NOMO-1 treated with DMSO at 0.1 percent for 48 hours (cell line): ENCODE measurements at regions not wholly inside any gene's neighbourhood (a gene's known extent, or its start where the extent isn't known, plus 50 kb on each side); places are given as distances from the start of the nearest gene placed in this dataset.

Experiments
- DNase-seq: peaks from one replicate; lab custom pipeline; 2025; ENCODE audit not compliant: unreplicated experiment; lab: John Stamatoyannopoulos, UW

DNA sequence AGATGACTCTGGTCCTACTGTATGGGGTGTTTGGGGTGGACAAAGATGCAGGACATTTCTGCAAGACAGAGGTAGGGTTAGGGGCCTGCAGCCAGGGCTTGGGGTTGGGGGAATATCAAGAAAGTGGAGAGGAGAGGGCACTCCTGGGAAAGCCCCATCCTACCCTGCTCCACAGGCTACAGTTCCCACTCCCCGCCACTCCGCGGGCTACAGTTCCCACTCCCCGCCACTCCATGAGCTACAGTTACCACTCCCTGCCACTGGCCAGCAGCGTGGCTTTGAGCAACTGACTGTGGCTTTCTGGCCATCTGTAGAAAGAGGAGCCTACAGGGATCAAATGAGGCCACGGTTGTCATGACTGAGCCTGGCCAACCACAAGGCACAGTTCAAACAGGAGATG is 93.8 kb upstream of the GRIK3 start:
- no peak for DNase-seq

DNA sequence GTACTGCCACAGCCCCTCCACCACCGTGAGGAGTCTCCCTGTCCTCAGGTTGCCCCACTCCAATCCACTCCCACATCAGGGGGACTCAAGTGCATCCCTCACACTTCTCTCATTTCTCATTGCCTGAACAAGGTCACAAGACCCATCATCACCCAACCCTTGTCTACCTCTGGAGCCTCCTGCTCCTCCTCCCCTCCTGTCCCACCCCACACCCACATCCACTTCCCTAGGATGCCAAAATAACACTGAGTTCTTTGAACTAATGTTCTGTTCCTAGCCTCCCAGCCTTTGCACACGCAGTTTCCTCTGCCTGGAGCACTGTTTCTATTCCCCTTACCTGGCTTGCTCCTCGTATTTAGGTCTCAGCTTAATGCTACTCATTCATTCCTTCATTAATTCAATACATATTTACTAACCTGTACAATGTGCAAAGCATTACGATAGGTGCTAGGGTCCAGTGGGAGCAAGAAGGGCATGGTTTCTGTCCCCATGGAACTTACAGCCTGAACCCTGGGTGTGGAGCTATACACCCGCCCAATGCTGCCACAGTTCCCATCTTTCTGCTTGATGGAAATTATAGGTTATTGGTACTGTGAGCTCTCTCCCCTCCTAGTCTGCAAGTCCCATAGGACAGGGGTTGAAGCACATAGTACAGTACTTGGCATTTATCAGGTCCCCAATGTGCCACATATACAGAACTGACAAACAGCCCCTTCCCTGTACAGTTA is 96.1 kb upstream of the GRIK3 start:
- DNase-seq, result no peak

DNA sequence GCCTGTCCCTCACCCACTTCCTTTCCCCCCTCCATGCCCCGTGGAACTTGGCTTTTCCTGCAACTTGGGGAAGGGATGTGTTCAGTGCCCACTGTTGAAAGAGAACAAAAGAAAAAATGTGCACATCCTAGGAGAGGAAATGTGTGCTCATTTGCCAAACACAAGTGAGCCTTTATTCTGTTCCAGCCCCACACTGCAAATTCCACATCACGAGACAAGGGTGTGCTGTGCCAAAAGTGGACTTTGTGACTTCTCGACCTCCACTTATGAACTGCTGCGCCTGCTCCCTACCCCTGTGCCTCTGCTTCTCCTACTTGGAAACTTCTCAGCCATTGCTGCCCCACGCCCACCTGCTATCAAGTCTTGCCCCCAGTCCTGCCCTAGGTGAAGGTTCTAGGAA is 97.0 kb upstream of the GRIK3 start:
- DNase-seq, result no peak

DNA sequence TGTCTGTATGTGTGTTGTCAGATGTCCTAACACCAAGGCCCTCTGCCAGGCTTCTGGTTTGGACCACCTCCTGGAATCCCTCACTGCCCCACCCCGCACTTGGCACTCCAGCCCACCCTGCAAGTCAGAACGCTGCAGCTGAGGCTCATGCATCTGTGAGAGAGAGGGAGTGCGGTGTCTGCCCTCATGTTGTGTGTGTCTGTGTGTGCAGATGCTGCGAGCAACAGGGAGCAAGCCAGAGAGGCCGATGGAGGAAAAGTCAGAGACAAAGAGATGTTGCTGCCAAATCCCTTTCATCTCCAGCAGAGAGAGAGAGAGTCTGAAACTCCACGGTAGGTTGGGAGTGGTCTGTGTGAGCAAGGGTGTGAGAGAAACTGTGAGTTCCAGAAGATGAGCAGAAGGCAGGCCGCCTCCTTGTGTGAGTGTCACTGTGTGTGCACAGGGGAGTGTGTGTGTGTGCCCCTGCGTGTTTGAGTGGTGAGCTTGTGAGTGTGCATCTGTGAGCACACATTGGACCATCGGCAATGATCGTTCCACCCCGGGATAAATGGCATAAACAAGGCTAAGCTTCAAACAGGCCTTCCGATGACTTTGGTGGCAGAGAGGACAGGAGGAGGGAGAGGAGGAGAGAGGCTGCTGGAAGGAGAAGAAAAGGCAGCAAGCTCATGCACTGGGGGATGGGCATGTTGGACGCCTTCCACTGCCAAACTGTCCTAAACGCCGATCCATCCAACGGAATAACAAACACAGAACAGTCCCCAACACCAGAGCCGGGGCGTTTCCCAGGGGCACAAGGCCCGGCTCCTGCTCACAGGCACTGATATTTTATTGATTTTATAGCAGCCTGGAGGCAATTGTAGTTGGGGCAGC is 99.2 kb upstream of the GRIK3 start:
- DNase-seq, result no peak

DNA sequence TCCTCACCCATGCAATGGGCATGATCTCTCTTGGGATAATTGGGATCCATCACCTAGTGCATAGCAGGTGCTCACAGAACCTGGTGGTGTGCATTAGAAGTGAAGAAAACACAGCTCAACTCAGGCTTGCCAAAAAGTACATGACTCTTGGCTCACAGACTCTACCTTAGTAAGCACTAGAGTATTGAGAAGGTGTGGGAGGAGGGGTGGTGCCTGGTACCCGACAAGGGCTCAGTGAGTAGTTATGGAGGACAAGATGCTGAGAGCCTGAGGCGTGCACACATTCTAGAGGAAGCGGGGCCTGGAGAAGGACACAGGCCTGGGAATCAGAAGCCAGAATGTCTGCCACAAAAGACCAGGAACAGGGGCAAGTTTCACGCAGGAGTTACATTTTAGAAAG is 100.3 kb upstream of the GRIK3 start:
- DNase-seq, result no peak

DNA sequence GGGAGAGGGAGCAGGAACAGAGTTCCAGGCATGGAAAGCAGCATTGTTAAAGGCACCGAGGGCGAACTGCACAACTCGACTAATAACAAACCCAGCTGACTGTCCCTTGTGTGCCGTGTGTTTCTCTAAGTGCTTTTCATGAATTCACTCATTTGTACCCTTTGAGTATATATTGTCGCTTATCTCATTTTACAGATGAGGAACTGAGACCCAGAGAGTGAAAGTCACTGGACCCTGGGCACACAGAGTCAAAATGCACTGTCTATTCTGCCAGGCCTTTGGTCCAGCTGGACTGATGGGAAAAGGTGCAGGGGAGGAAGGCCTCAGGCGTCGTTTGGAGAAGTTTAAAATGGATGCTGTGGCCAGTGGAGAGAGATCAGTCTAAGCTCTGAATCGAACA is 100.7 kb upstream of the GRIK3 start:
- no peak for DNase-seq

DNA sequence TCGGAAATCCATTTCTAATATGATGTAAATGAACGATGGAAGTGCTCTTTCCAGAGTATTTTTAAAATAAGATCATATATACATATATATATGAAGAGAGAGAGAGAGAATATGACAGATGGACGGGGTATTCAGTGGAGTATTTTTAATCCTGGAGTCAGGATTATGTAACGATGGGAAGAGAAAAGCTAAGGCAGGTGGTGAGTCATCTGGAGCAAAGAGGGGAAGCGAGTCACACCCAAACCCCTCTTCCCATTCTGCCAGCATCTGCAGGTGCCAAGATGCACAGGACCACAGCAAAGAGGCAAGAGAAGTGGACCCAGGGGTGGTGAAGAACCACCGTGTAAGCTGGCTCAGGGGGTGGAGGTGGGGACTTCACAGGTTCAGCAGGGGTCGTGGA is 102.7 kb upstream of the GRIK3 start:
- DNase-seq, result no peak

DNA sequence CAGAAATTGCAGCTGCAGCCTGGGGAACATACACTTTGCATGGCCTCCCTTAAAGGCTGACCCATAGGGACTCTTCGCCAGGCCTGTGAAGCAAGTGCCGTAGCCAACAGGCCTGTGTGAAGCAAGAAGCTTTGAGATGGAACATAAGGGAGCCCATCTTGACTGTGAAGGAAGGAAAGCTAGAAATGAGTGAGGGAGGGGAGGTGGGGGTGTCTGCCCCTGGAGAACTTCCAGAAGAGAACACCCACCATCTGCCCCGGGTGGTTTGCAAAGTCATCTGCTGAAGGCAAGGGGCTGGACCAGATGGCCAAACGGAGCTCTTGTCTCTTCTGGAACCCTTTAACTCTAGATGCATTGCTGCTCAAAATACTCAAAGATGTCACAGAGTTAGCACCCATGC is 103.3 kb upstream of the GRIK3 start:
- no peak for DNase-seq

DNA sequence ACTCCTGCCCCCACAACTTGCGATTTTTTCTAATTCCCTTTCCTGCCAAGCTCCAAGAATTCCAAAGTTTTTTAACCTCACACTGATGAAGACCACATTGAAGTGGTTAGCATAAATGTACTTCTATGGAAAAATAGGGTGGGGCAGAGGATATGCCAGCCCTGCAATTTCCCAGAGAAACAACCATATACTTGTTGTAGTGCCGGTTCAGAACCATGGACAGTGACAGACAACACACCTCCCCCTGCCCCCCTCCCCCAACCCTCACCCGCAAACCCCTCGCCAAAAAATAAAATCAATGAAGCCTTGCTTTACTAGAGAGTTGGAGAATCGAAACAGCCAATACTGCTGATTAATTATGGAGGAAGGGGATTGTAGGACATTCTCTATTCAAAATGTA is 109.5 kb upstream of the GRIK3 start:
- no peak for DNase-seq

DNA sequence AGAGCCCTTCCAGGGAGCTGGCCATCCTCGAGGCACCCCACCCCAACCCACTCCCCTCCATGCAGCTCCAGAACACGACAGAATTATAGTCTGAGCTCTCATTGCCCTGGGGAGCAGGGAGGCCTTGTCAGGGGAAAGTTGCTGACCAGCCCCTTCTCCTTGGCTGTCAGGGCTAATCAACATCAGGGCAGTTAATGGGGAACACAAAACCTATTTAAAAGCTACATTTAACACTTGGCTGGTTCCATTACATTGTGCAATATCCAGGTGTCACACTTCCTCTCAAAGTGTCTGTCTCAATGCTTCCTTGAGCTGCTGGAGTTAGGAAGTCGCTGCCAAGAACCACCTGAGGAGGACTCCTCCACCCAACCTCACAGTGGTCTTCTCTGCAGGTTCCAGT is 111.8 kb upstream of the GRIK3 start:
- DNase-seq, result no peak

DNA sequence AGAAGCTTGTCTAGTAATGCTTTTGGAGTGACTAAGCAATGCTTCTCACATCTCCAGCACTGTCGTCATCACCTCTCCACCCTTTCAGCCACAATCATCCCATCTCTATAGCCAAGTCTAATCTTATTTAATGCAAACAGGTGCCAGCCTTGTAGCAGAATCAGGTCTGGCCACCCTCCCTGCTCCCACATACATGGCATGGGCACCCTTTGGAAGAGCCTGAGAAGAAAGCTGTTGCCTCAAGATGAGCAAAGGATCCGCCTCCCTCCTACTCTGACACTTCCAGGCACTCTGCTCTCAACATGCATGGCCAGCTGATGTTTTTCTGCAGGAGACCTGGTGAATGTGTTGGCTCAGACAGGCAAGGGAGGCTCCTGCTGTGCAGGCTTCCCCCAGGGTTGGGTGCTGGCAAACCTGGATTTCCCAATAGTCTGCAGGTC is 113.1 kb upstream of the GRIK3 start:
- DNase-seq, result no peak

DNA sequence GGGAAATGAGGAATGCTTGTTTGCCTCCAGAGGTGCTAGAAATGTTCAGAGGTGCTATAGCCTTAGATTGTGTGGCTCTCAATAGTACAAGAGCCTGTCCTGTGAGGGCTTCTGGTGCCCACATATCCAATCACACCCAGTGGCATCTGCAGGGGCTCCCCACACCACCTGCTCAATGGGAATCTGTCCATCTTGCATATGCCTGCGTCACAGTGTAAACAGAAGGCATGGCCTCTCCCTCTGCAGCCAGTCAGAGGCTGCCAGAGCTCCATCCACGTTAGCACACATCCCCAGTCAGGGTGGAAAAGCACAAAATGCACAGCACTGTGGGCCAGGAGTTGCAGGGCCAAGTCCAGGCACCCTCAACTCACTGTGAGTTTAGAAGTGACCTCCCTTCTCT is 113.6 kb upstream of the GRIK3 start:
- DNase-seq, result no peak

DNA sequence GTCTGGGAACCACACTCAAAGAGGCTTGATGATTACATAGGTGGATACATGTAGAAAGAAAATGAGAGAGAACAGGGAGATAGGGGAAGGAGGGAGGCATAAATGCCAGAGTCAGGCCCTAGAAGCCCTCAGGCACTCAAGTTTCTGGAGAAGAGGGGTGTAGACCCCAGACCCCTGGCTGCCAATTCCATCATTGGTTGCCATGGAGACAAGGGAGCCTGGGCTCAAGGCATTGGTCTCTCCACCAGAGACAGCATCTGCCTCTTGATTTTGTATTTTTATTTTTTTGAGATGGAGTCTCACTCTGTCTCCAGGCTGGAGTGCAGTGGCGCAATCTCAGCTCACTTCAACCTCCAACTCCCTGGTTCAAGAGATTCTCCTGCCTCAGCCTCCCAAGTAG is 114.3 kb upstream of the GRIK3 start:
- no peak for DNase-seq

DNA sequence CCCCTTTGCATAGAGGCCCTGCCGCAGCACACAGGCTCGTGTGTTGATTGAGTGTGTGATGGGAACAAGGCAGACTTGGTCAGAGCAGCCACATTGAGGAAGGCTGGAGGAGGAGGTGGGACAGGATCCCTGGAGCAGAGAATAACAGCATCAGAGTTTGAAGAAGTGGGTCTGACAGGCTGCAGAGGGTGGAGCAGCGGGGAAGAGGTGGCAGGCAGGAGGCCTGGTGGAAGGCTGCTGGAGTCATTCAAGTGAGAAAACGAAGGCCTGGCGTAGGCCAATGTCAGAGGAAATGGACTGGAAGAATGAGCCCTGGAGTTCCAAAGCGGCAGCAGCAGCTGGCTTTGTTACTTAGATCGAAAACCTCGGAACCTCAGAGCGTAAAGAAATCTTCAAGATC is 115.0 kb upstream of the GRIK3 start:
- DNase-seq, result no peak

DNA sequence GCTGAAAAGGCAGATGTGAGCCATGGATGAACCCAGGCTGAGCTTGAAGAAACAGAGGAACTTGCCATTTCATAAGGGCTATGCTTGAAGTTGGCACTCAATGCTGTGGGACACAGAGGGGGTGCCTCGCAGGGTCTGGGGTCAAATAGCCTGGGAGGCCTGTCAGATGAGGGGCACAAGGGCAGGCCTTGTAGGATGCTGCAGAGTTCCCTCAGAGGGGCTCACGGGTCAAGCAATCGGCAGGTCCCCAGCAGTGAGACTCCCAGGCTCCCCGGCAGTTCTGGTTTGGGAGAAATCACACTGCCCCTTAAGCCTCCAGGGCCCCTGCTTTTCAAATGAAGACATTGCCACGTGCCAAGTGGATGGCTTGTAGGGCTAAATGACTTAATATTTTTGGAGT is 116.7 kb upstream of the GRIK3 start:
- DNase-seq, result no peak

DNA sequence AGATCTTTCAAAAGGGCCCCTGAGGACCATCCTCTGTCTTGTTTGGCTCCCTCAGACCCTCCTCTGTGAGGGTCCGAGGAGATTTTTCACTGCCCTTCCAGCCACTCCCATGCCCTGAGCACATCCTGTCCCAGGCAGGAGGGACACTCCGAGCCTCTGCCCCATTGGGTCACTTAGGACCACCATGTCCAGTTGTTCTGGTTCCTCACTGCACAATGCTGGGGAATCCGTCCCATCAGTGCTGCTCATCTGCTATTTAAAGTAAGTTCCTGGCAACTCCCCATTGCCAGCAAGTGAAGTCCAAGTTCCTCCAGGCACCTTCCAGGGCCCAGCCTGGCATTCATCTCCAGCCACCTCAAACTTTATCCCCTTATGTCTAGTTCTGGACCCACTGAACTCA is 117.5 kb upstream of the GRIK3 start:
- no peak for DNase-seq

DNA sequence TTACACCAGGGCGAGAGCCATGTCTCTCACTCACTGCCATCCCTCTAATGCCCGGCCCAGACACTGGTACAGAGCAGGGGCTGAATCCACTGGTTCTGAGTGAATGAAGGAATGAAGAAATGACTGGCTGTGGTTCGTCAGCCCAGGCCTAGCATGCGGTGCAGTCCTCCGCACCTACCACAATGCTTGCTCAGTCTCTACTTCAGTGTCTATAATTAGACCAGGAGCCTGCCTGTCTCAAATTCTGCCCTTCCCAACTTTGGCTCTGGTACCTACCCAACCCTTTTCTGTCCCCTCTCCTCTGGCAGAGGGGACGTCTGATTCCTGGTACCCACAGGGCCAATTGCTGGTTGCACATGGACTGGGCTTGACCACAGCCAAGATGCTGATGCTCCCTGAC is 118.2 kb upstream of the GRIK3 start:
- no peak for DNase-seq

DNA sequence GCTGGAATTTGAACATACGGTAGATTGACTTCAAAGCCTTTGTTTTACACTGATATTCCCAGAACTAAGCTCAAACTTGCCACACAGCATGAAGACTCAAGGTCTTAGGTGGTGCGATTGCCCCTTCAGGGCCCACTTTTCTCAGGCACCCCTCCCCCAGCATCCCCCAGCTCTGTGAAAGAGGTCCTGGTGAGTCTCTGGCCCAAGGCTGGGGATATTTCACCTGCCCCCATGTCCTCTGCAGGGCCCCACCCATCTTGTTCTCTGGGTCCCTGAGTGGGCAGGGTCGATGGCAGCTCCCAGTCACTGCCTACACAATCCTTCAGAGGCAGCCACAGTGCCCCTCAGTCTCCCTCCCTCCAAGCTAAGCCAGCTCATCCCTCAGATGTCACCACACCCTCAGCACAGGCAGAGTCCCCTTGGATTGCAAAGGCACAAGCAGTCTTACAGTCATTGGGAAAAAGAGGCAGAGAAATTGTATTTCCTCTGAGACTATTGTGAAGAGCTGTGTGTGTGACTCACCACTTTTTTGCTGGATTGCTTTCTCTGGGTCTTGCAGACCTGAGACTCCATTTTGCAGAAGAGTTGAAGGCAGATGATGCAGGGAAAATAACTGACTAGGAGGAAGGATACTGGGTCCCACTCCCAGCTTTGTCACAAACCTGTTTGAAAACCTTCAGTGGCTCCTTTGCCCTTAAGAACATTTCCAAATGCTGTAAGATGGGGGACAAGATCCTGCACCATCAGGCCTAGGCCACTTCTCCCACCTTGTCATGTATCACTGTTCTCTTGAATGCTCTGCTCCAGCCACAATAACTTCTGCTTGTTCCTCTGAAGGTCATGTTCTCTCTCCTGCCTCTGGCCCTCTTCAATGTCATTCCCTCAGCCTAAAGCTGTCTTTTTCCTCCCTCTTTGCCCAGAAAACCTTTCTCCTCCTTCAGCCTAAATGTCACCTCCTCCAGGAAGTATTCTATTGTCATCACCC is 119.1 kb upstream of the GRIK3 start:
- DNase-seq, result no peak

DNA sequence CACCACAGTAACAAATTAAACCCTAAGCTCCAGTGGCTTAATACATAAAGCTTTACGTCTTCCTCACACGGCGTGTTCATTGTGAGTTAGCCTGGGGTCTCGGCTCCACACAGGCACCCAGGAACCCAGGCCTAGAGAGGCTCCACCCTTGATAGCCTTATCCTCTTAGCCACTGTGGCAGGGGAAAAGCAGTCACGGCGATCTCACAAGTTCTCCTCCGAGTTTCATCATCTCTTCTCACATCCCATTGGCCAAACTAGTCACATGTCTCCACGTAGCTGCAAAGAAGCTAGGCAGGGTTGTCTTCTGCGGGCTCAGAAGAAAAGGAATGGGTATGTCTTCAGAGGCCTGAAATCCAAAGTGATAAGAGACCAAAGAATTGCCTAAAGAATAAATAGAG is 122.3 kb upstream of the GRIK3 start:
- DNase-seq, result no peak

DNA sequence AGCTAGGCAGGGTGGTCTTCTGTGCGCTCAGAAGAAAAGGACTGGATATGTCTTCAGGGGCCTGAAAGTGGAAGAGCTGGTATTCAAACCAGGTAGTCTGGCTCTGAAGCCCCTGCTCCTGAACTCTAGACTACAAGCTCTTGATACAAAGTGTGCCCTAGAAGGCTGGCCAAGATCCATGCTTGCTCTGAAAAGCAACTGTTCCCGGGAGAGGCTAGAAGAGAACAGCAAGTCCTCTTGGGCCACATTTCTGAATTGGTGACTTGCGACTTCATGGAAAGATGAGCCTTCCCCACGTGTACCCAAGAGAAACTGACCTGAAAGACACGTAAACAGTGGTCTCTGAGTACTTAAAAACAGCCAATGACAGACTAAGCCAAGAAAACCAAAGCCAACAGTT is 123.3 kb upstream of the GRIK3 start:
- no peak for DNase-seq

DNA sequence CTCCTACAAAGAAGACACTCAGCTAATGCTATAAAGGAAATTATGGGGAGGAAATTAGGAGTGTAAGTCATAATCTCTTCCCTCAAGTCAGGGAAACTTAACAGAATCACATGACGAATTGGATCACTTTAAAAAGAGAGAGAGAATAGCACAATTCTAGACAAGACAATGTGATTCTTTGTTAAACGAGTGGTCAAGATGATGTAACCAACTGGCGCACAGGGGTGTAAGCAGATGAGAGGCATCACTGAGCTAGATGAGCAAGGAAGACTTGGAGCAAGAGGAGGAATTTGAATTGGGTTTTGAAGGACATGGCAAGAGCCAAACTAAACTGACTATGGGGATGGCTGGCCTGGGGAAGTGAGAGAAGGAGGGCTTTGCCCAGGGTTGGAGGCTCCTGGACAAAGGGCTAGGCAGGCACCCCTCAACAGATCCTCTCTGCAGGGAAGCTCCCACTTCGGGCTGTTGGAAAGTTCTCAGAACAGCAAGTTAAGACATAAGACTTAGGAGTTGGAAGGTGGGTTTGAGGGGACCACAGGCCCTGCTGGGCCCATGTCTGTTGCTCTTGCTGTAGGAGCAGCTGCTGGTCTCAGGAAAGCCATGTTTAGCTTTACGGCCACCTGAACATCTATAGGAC is 123.9 kb upstream of the GRIK3 start:
- no peak for DNase-seq
